Esophagus muscularis mucosa (tissue), 4 donors: ENCODE measurements at regions not wholly inside any gene's neighbourhood (a gene's known extent, or its start where the extent isn't known, plus 50 kb on each side); places are given as distances from the start of the nearest gene placed in this dataset.

Source experiments
- DNase-seq: peaks from one replicate; pipeline ENCODE4 v3.0.0-alpha.2; 2017; ENCODE audit errors: extremely low spot score
- H3K27ac ChIP-seq, 4 donors: fragments of 200-600 bp; sonication (generic); replicated peaks in 1 of 4; 1 replicate in 3 of 4; 2 replicates in 1 of 4; pipeline ENCODE4 v1.5.1; 2016 to 2019; ENCODE audit warnings: mild to moderate bottlenecking in 1 of 4
- H3K27me3 ChIP-seq, 4 donors: fragments of 200-600 bp; sonication (generic); one replicate each; pipeline versions ENCODE4 v1.5.1 to v1.6.0; 2016 to 2019
- H3K36me3 ChIP-seq, 4 donors: fragments of 200-600 bp; sonication (generic); one replicate each; pipeline ENCODE4 v1.5.1; 2016 to 2019
- H3K4me1 ChIP-seq, 4 donors: fragments of 200-600 bp; sonication (generic); one replicate each; pipeline ENCODE4 v1.5.1; 2016 to 2019
- H3K4me3 ChIP-seq, 4 donors: fragments of 200-600 bp; sonication (generic); 1 replicate in 2 of 4; 2 replicates in 2 of 4; pipeline ENCODE4 v1.5.1; 2016 to 2019; ENCODE audit warnings: mild to moderate bottlenecking in 4 of 4, moderate library complexity in 1 of 4
- H3K9me3 ChIP-seq, 4 donors: fragments of 200-600 bp; sonication (generic); 1 replicate in 3 of 4; 2 replicates in 1 of 4; pipeline ENCODE4 v1.5.1; 2016 to 2019
- EP300 ChIP-seq: sonication (generic); formaldehyde crosslinking; IDR thresholded peaks from one replicate; pipeline ENCODE4 v1.6.1; 2017; ENCODE audit warnings: antibody characterized with exemption
- POLR2A ChIP-seq: fragments of 450-650 bp; IDR thresholded peaks from one replicate; pipeline ENCODE4 v1.6.1; 2017; ENCODE audit warnings: antibody characterized with exemption, moderate library complexity, mild to moderate bottlenecking, low read depth
- POLR2AphosphoS5 ChIP-seq, 2 donors: sonication (generic); formaldehyde crosslinking; IDR thresholded peaks; one replicate each; pipeline ENCODE4 v1.6.1; 2017; ENCODE audit warnings: antibody characterized with exemption in 2 of 2
- WGBS: methylation state at CpG from one replicate; pipeline ENCODE4 v1.1.5; 2018; 5-methylcytosine and 5-hydroxymethylcytosine counted together
- intact Hi-C: fragments of 100-400 bp; cut with DNase I; formaldehyde crosslinking; loops from one replicate; pipeline ENCODE4 v1.15.1; 2023
- TF ChIP-seq, protein P1 (sequence below), 3 experiments: fragments of 200-600 bp in 2 of 3; fragments of 450-650 bp in 1 of 3; sonication (generic) in 2 of 3; IDR thresholded peaks; one replicate each; pipeline ENCODE4 v1.5.1; 2017 to 2019; ENCODE audit warnings: antibody characterized with exemption in 3 of 3, mild to moderate bottlenecking in 2 of 3, moderate library complexity in 1 of 3

DNA sequence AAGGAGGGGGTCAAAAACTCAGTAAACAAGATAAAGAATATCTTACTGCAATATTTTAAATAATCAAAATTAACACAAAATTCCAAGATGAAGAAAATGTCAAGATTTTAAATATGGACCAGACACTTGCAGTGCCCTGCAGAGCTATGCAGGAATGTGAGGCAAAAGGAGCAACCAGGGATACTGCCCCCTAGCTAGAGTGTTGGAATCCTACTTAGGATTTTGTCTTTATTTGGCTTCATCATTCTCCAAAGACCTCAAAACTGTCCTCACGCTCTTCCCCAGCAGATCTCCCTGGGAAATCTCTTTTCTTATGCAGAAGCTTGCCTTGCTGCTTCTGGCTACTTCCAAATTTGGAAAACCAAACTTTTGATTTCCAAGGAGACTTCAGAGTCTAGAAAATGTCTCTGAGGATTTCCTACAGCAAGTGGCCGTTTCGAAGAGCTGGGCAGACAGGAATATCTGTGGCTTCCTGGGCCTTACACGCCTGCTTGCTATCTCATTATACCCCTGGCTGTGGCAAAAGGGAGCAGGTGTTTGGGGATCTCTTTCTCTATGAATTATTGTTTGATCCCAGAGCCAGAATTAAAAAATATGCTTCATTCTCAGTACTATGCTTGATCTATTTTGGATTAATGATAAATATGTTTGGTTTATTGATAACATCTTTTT lies 232.2 kb upstream of the BMPER start:
- H3K9me3 ChIP-seq: no peaks in the 10 kb centered on the region
- intact Hi-C loops: no loop called here
- no peaks in the 10 kb centered on the region for H3K4me1 ChIP-seq
- no peaks in the 10 kb centered on the region for H3K27me3 ChIP-seq
- no peak overlapping the region for H3K4me3 ChIP-seq
- H3K27ac ChIP-seq: no peak overlapping the region
- no peak for TF ChIP-seq POLR2A
- no peak for TF ChIP-seq POLR2AphosphoS5 (IDR thresholded peaks at IDR 0.05)
- TF ChIP-seq, protein P1, sequence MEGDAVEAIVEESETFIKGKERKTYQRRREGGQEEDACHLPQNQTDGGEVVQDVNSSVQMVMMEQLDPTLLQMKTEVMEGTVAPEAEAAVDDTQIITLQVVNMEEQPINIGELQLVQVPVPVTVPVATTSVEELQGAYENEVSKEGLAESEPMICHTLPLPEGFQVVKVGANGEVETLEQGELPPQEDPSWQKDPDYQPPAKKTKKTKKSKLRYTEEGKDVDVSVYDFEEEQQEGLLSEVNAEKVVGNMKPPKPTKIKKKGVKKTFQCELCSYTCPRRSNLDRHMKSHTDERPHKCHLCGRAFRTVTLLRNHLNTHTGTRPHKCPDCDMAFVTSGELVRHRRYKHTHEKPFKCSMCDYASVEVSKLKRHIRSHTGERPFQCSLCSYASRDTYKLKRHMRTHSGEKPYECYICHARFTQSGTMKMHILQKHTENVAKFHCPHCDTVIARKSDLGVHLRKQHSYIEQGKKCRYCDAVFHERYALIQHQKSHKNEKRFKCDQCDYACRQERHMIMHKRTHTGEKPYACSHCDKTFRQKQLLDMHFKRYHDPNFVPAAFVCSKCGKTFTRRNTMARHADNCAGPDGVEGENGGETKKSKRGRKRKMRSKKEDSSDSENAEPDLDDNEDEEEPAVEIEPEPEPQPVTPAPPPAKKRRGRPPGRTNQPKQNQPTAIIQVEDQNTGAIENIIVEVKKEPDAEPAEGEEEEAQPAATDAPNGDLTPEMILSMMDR (IDR thresholded peaks at IDR 0.05): no peak
- TF ChIP-seq EP300: no peak
- no peak for DNase-seq
- no peaks in the 10 kb centered on the region for H3K36me3 ChIP-seq
- 95% methylated on average over 4 of the region's 4 CpGs for WGBS

DNA sequence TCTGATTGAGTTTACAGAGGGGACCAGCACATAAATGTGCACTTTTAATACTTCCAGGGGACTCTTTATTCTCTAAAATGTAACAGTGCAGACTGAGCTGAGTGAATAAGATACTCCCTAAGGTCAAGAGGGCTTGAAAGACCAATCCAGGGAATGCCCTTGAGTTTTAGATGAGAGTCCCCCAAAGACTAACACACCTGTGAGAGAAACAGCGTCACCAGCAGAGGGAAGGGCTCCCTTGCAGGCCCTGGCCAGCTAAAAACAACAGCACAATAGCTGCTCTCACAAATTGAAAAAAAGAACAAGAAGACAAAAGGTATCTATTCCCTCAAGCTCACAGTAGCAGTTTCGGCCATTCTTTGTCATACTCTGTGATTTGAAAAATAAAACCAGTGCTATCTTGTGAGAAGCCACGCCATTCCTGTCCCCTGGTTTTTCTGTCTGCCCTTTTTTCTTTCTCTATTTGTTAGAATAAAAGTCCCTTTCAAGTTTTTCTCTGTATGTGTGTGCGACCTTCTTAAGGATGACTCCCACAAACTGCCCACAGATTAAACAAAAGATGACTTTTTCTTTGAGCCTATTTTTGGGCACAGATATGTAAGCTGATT lies 230.4 kb upstream of the BMPER start:
- TF ChIP-seq EP300 (no peak), POLR2A (no peak), POLR2AphosphoS5 (IDR thresholded peaks at IDR 0.05) (no peak)
- TF ChIP-seq, protein P1 (IDR thresholded peaks at IDR 0.05): no peak
- Histone ChIP-seq H3K27me3 (no peaks in the 10 kb centered on the region), H3K4me3 (no peak overlapping the region), H3K9me3 (peaks cover 0 to 8% (median 4%) of the 10 kb centered on the region in 4 donors), H3K4me1 (no peaks in the 10 kb centered on the region), H3K36me3 (no peaks in the 10 kb centered on the region), H3K27ac (no peak overlapping the region)
- 90% methylated on average over 4 of the region's 4 CpGs for WGBS
- intact Hi-C loops: no loop called here
- no peak for DNase-seq

DNA sequence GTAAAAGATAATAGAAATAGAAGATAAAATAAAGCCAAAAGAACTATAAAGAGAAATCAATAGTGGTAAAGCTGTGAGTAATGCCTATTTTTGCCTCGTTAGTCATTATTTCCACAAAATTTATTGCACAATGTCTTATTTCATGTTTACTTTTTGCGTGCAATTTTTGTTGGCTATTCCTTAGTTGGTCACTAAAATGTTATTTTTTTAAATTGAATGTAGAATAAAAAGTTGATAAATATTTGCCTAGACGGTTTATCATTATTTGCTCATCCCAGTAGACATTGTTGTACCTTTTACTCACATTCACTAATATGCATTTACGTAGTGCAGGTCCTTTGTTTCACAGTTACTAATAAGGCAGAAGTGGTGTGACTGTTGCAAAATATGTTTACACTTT lies 227.8 kb upstream of the BMPER start:
- Histone ChIP-seq H3K4me3 (no peak overlapping the region), H3K27ac (no peak overlapping the region), H3K9me3 (peaks cover 0 to 12% (median 4%) of the 10 kb centered on the region in 4 donors), H3K4me1 (no peaks in the 10 kb centered on the region), H3K27me3 (no peaks in the 10 kb centered on the region), H3K36me3 (no peaks in the 10 kb centered on the region)
- DNase-seq: no peak
- intact Hi-C loops: no loop called here
- TF ChIP-seq POLR2AphosphoS5 (IDR thresholded peaks at IDR 0.05): no peak
- TF ChIP-seq EP300: no peak
- TF ChIP-seq, protein P1 (IDR thresholded peaks at IDR 0.05): no peak
- no peak for TF ChIP-seq POLR2A
- 85% methylated on average over 4 of the region's 4 CpGs for WGBS

DNA sequence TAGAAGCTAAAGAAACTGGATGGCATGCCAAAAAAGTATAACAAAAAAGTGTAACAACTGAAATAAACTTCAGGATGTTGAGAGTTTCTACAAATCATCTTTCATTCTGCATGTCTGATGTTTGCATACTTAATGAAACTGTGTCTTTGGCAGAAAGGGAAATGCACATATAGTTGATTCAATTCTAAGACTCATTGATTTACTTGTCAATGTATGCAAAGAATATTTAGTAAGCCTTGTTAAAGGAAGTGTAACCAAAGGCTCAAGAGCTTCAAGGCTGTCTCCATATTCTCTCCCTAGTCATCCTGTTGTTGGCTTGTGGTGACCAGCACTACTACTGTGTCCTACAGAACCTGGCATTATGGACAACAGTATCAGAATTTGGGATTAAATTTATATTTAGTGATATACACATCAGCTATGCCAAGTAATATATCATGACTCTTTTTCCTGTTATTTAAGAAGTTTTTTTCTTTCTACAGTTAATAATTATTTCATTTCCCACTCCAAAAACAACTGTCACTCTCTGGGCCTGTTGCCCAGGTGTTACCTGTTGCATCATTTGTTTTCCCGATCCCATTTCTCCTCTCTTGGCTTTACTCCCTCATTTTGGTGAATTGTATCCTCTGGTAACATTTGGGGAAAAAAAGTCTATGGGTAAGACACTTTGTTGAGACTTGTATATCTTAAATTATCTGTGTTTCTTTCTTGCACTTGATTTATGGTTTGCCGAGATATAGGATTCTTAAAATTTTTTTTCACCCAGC lies 226.6 kb upstream of the BMPER start:
- Histone ChIP-seq H3K4me3 (no peak overlapping the region), H3K9me3 (peaks cover 0 to 12% (median 4%) of the 10 kb centered on the region in 4 donors), H3K27me3 (no peaks in the 10 kb centered on the region), H3K36me3 (no peaks in the 10 kb centered on the region), H3K27ac (no peak overlapping the region), H3K4me1 (no peaks in the 10 kb centered on the region)
- TF ChIP-seq POLR2A (no peak), EP300 (no peak), POLR2AphosphoS5 (IDR thresholded peaks at IDR 0.05) (no peak)
- TF ChIP-seq, protein P1 (IDR thresholded peaks at IDR 0.05): no peak
- DNase-seq: peak; percentile 26
- 92% methylated on average over 2 of the region's 2 CpGs for WGBS
- intact Hi-C loops: no loop called here
